Panc1 (cell line): ENCODE measurements at regions not wholly inside any gene's neighbourhood (a gene's known extent, or its start where the extent isn't known, plus 50 kb on each side); places are given as distances from the start of the nearest gene placed in this dataset.

Experiments
- CTCF ChIP-seq: fragments of 450-650 bp; IDR thresholded peaks from 2 replicates; pipeline ENCODE4 v1.5.1; 2017; ENCODE audit warnings: mild to moderate bottlenecking
- POLR2AphosphoS5 ChIP-seq: IDR thresholded peaks from 2 replicates; pipeline ENCODE4 v1.6.1; 2012; ENCODE audit warnings: mild to moderate bottlenecking, low read depth, low read length, moderate library complexity
- REST ChIP-seq, 2 experiments: IDR thresholded peaks; 2 replicates each; pipeline ENCODE4 v1.6.1; 2011 to 2012; ENCODE audit warnings: low read depth in 2 of 2, control low read depth in 1 of 2, low read length in 1 of 2, mild to moderate bottlenecking in 1 of 2, moderate library complexity in 1 of 2; ENCODE audit not compliant: insufficient read depth in 1 of 2
- SIN3A ChIP-seq: IDR thresholded peaks from 2 replicates; pipeline ENCODE4 v1.6.1; 2012; ENCODE audit warnings: low read depth, mild to moderate bottlenecking, low read length, moderate library complexity, borderline replicate concordance; ENCODE audit not compliant: insufficient read depth
- TCF7L2 ChIP-seq: IDR thresholded peaks from 2 replicates; pipeline ENCODE4 v1.6.1; 2011; ENCODE audit warnings: mild to moderate bottlenecking, low read depth, low read length, inconsistent platforms

- TF ChIP-seq CTCF: no peak
- no peak for TF ChIP-seq POLR2AphosphoS5
- no peak for TF ChIP-seq SIN3A
- no peak for TF ChIP-seq REST (IDR thresholded peaks at IDR 0.05; ENCODE audit: insufficient read depth in 1 of 2, low read depth in 2 of 2, low read length in 1 of 2)
- TF ChIP-seq TCF7L2: no peak
Measured at GRCh38 chr19:29122185-29122584, 90.8 kb downstream of the UQCRFS1 start.
